ENCODE measurements at regions not wholly inside any gene's neighbourhood (a gene's known extent, or its start where the extent isn't known, plus 50 kb on each side); places are given as distances from the start of the nearest gene placed in this dataset.

DNA sequence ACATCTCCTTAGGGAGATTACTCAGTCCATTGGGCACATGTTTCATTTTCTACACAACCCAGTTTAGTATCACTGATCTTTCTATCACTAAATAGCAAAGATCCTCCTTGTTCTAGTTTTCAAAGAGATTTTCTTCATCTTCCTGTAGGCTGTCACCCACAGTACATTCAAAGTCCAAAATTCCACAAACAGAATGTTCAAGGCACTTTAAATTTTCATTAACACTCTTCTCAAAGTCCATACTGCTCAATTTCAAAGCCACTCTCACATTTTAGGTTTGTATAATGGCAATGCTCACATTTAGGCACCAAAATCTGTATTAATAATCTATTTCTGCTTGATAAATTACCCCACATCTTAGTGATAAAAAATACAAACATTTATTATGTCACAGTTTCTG, 152.8 kb downstream of the FSIP2 start:
- no peak overlapping the region for H3K4me3 ChIP-seq (ENCODE audit: low read depth, low read length)
- DNase-seq (ENCODE audit: low read depth) = no peak
- TF ChIP-seq, protein P1, sequence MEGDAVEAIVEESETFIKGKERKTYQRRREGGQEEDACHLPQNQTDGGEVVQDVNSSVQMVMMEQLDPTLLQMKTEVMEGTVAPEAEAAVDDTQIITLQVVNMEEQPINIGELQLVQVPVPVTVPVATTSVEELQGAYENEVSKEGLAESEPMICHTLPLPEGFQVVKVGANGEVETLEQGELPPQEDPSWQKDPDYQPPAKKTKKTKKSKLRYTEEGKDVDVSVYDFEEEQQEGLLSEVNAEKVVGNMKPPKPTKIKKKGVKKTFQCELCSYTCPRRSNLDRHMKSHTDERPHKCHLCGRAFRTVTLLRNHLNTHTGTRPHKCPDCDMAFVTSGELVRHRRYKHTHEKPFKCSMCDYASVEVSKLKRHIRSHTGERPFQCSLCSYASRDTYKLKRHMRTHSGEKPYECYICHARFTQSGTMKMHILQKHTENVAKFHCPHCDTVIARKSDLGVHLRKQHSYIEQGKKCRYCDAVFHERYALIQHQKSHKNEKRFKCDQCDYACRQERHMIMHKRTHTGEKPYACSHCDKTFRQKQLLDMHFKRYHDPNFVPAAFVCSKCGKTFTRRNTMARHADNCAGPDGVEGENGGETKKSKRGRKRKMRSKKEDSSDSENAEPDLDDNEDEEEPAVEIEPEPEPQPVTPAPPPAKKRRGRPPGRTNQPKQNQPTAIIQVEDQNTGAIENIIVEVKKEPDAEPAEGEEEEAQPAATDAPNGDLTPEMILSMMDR (IDR thresholded peaks at IDR 0.05; ENCODE audit: low read depth, low read length) = no peak
- no peak for TF ChIP-seq POLR2A (IDR thresholded peaks at IDR 0.05; ENCODE audit: extremely low read depth, insufficient read length)
- TF ChIP-seq MAX (IDR thresholded peaks at IDR 0.05; ENCODE audit: low read depth, low read length) = no peak
- TF ChIP-seq MYC (IDR thresholded peaks at IDR 0.05; ENCODE audit: low read depth, low read length) = no peak

- TF ChIP-seq POLR2A (IDR thresholded peaks at IDR 0.05; ENCODE audit: extremely low read depth, insufficient read length) (no peak), MYC (IDR thresholded peaks at IDR 0.05; ENCODE audit: low read depth, low read length) (no peak), MAX (IDR thresholded peaks at IDR 0.05; ENCODE audit: low read depth, low read length) (no peak)
- TF ChIP-seq, protein P1 (IDR thresholded peaks at IDR 0.05; ENCODE audit: low read depth, low read length) = no peak
- H3K4me3 ChIP-seq (ENCODE audit: low read depth, low read length) = no peak overlapping the region
- no peak for DNase-seq (ENCODE audit: low read depth)
These were observed 153.3 kb downstream of the FSIP2 start for GRCh38 chr2:185891804-185892411.

GRCh38 chr2:185892484-185892883, 153.9 kb downstream of the FSIP2 start:
- no peak overlapping the region for H3K4me3 ChIP-seq (ENCODE audit: low read depth, low read length)
- no peak for DNase-seq (ENCODE audit: low read depth)
- TF ChIP-seq MAX (IDR thresholded peaks at IDR 0.05; ENCODE audit: low read depth, low read length) = no peak
- TF ChIP-seq, protein P1 (IDR thresholded peaks at IDR 0.05; ENCODE audit: low read depth, low read length) = no peak
- TF ChIP-seq MYC (IDR thresholded peaks at IDR 0.05; ENCODE audit: low read depth, low read length) = no peak
- no peak for TF ChIP-seq POLR2A (IDR thresholded peaks at IDR 0.05; ENCODE audit: extremely low read depth, insufficient read length)

DNA sequence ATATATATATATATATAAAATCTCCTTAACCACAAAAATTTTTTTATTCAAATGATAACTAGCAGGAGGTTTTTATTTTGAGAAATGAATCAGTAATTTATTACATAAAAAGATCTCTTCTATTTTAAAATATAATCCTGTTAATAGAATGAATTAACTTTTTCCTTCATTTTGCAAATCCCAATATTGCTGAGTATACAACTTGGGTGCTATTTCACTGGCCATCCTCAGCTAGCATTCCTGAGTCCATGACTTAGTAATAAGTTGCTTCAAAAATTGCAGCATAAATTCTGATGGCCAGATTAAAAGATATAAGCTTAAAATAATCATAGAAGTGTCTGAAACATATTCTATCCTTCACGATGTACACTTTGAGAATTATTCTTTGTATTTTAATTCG, 155.6 kb downstream of the FSIP2 start:
- no peak overlapping the region for H3K4me3 ChIP-seq (ENCODE audit: low read depth, low read length)
- no peak for DNase-seq (ENCODE audit: low read depth)
- TF ChIP-seq POLR2A (IDR thresholded peaks at IDR 0.05; ENCODE audit: extremely low read depth, insufficient read length) (no peak), MAX (IDR thresholded peaks at IDR 0.05; ENCODE audit: low read depth, low read length) (no peak), MYC (IDR thresholded peaks at IDR 0.05; ENCODE audit: low read depth, low read length) (no peak)
- TF ChIP-seq, protein P1 (IDR thresholded peaks at IDR 0.05; ENCODE audit: low read depth, low read length) = no peak

DNA sequence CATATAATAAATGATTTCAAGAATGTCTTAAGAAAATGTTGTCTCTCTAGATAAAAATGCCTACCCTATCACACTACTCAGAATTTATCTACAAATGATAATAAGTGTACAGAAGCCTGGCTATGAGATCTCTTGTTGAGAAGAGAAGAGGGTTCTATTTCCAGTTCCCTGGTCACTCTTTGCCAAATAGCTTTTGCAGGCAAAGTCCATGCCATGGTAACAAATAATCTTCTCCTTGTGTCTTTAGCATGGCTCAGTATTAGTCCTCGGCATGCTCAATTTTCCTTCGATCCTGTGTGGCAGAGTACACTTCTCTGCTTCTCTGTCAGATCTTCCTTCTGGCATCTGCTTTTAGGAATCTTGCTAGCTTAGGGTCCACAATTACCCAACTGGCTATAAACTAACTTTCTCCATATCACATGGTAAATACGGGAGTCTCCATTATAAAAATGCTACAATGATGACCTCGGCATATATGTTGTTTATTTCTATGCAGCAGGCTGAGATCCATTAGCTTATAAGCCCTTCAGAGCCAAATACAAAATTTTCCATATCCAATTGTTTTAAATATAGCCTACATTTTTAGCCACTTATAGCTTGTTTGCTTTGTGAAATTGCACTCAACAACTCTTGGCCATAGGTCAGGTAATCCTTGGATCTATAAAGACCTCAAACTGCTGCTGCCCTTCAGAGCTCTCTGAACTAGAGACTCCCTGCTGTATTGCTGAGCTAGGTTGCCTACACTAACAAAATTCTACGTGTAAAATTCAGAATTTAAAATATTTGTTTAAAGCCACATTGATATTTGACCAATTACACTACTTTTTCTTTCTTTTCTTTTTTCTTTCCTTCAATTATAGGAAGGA, 157.5 kb downstream of the FSIP2 start:
- TF ChIP-seq, protein P1 (IDR thresholded peaks at IDR 0.05; ENCODE audit: low read depth, low read length) = no peak
- TF ChIP-seq POLR2A (IDR thresholded peaks at IDR 0.05; ENCODE audit: extremely low read depth, insufficient read length) = no peak
- no peak for TF ChIP-seq MAX (IDR thresholded peaks at IDR 0.05; ENCODE audit: low read depth, low read length)
- no peak for TF ChIP-seq MYC (IDR thresholded peaks at IDR 0.05; ENCODE audit: low read depth, low read length)
- DNase-seq (ENCODE audit: low read depth) = no peak
- H3K4me3 ChIP-seq (ENCODE audit: low read depth, low read length) = no peak overlapping the region
